ENCODE measurements at regions not wholly inside any gene's neighbourhood (a gene's known extent, or its start where the extent isn't known, plus 50 kb on each side); places are given as distances from the start of the nearest gene placed in this dataset.

DNA sequence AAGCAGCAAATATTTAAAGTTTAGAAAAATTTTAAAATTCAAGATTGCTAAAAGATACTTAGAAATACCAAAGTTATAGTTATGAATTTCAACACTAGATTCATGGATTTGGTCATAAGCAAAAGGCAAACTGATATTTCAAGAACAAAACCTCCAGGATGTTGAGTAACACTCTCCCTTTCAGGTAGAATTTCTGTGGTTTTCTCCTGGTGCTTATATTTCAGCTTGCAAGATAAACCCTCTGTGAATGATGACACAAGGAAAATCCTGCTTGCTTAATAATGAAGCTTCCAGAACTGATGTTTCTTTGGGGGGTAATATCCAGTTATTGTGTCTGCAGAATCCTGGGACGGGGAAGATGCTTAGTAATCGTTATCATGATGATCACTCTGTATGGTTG is 320.3 kb upstream of the EDNRB start:
- Mint-ChIP-seq H3K36me3 (ENCODE audit: low read depth) (no peaks in the 10 kb centered on the region), H3K4me1 (peaks cover 12% of the 10 kb centered on the region), H3K27me3 (ENCODE audit: low read depth) (no peaks in the 10 kb centered on the region), H3K4me3 (no peak overlapping the region), H3K27ac (ENCODE audit: unreplicated experiment) (no peak overlapping the region), H3K9me3 (no peaks in the 10 kb centered on the region)
- DNase-seq (ENCODE audit: low read depth, low spot score) = no peak
- TF ChIP-seq, protein P1, sequence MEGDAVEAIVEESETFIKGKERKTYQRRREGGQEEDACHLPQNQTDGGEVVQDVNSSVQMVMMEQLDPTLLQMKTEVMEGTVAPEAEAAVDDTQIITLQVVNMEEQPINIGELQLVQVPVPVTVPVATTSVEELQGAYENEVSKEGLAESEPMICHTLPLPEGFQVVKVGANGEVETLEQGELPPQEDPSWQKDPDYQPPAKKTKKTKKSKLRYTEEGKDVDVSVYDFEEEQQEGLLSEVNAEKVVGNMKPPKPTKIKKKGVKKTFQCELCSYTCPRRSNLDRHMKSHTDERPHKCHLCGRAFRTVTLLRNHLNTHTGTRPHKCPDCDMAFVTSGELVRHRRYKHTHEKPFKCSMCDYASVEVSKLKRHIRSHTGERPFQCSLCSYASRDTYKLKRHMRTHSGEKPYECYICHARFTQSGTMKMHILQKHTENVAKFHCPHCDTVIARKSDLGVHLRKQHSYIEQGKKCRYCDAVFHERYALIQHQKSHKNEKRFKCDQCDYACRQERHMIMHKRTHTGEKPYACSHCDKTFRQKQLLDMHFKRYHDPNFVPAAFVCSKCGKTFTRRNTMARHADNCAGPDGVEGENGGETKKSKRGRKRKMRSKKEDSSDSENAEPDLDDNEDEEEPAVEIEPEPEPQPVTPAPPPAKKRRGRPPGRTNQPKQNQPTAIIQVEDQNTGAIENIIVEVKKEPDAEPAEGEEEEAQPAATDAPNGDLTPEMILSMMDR (conservative IDR thresholded peaks at IDR 0.05) = no peak

DNA sequence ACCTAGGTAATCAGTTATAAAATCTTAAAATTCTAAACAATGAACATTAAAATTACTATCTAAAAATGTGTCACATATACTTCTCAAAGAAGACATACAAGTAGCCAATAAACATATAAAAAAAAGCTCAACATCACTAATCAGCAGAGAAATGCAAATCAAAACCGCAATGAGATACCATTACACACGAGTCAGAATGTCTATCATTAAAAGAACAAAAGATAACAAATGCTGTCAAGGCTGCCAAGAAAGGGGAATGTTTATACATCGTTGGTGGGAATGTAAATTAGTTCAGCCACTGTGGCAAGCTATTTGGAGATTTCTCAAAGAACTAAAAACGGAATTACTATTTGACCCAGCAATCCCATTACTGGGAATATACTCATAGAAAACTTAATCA is 310.3 kb upstream of the EDNRB start:
- Mint-ChIP-seq H3K27ac (ENCODE audit: unreplicated experiment) (no peak overlapping the region), H3K9me3 (peaks cover 4% of the 10 kb centered on the region), H3K36me3 (ENCODE audit: low read depth) (no peaks in the 10 kb centered on the region), H3K27me3 (ENCODE audit: low read depth) (peaks cover 3% of the 10 kb centered on the region), H3K4me3 (no peak overlapping the region), H3K4me1 (no peaks in the 10 kb centered on the region)
- TF ChIP-seq, protein P1 (conservative IDR thresholded peaks at IDR 0.05) = no peak
- DNase-seq (ENCODE audit: low read depth, low spot score) = no peak

DNA sequence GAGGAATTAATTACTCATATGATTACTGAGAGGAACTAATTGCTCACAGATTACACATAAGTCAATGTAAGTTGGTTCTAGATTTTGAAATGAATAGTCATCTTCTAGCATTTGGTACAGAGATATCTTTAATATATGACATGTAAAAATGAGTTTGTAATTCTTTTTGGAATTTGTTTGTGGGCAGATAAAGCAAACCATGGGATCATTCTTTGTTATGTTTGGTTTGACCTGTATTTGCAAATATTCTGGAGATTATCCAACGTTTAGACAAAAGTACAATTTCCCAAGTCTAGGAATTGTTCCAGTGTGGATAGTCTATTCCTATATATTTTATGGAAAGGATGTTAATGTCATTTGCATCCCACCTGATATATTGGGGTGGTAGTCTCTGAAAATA is 309.6 kb upstream of the EDNRB start:
- Mint-ChIP-seq H3K9me3 (peaks cover 4% of the 10 kb centered on the region), H3K27me3 (ENCODE audit: low read depth) (peaks cover 3% of the 10 kb centered on the region)

DNA sequence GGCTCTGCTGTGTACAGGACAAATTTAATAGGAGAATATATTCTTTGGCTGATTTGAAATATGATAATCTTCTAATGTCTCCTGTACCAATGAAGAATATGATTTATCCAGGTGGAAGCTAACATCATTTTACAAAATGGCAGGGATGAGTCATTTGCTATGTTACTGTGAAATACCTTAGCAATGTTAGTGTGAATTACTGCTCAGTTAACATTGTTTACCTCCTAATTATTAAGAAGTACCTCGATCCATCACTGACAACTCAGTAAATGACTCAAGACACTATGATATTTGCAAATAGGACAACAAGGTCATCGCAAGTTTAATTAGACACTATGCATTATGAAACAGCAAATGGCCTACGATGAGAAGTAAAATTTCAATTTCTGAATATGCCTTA is 309.1 kb upstream of the EDNRB start:
- DNase-seq (ENCODE audit: low read depth, low spot score) = no peak
- TF ChIP-seq, protein P1 (conservative IDR thresholded peaks at IDR 0.05) = no peak
- no peaks in the 10 kb centered on the region for H3K4me1 Mint-ChIP-seq
- H3K27me3 Mint-ChIP-seq (ENCODE audit: low read depth) = peaks cover 1% of the 10 kb centered on the region
- H3K27ac Mint-ChIP-seq (ENCODE audit: unreplicated experiment) = no peak overlapping the region
- H3K4me3 Mint-ChIP-seq = no peak overlapping the region
- H3K9me3 Mint-ChIP-seq = peaks cover 4% of the 10 kb centered on the region
- H3K36me3 Mint-ChIP-seq (ENCODE audit: low read depth) = no peaks in the 10 kb centered on the region

More for the DNA sequence above, 309.6 kb upstream of the EDNRB start:
- TF ChIP-seq, protein P1 (conservative IDR thresholded peaks at IDR 0.05) = no peak
- DNase-seq (ENCODE audit: low read depth, low spot score) = no peak
- Mint-ChIP-seq H3K4me1 (no peaks in the 10 kb centered on the region), H3K27ac (ENCODE audit: unreplicated experiment) (no peak overlapping the region), H3K4me3 (no peak overlapping the region), H3K36me3 (ENCODE audit: low read depth) (no peaks in the 10 kb centered on the region)

DNA sequence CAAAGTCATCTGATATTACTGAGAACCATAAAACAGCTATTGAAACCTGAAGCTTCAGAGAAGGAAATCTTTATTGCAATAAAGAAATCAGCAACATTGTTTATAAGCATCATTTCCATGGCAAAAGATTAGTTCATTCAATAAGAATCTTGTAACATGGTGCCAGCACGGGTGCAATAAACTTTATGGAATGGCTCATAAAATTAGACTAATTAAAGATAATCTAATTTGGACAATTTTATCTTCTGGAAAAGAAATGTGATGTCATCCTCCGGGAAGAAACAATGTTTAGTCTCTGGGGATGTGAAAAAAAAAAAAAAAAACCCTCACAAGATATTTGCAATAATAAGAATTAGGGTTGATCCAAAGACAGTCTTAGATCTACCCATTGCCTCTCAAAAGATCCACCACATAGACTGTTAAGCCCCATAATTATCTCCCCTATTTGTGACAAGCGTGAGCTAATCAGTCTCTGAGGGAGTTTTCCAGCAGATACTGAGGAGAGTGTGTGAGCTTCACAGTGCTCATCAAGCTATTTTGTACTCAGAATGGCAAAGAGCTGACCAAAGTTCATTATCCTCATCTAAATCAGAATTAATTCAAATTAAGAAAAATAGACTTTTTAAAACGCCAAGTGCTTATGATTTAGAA is 297.0 kb upstream of the EDNRB start:
- H3K4me1 Mint-ChIP-seq = no peaks in the 10 kb centered on the region
- DNase-seq (ENCODE audit: low read depth, low spot score) = no peak
- no peaks in the 10 kb centered on the region for H3K27me3 Mint-ChIP-seq (ENCODE audit: low read depth)
- no peak overlapping the region for H3K4me3 Mint-ChIP-seq
- no peaks in the 10 kb centered on the region for H3K36me3 Mint-ChIP-seq (ENCODE audit: low read depth)
- TF ChIP-seq, protein P1 (conservative IDR thresholded peaks at IDR 0.05) = no peak
- no peaks in the 10 kb centered on the region for H3K9me3 Mint-ChIP-seq
- H3K27ac Mint-ChIP-seq (ENCODE audit: unreplicated experiment) = no peak overlapping the region

Data from neural crest cell (in vitro differentiated cells).